Right kidney (tissue), 1 donor: ENCODE measurements at regions not wholly inside any gene's neighbourhood (a gene's known extent, or its start where the extent isn't known, plus 50 kb on each side); places are given as distances from the start of the nearest gene placed in this dataset.

Experiments used
- DNase-seq: peaks from one replicate; pipeline ENCODE4 v3.0.0-alpha.2; 2016

- no peak for DNase-seq
Observed at GRCh38 chr2:120954939-120955338, 219.3 kb downstream of the GLI2 start.

GRCh38 chr2:120955427-120955826 is 219.8 kb downstream of the GLI2 start:
- DNase-seq, result no peak

- DNase-seq, result no peak
Observed at GRCh38 chr2:120956486-120957156, 221.0 kb downstream of the GLI2 start.

- DNase-seq, result no peak
Observed at GRCh38 chr2:120957905-120958304, 222.2 kb downstream of the GLI2 start.

- DNase-seq, result no peak
Observed at GRCh38 chr2:120958623-120959366, 223.1 kb downstream of the GLI2 start.

GRCh38 chr2:120959426-120959825 is 223.8 kb downstream of the GLI2 start:
- DNase-seq, result no peak

DNA sequence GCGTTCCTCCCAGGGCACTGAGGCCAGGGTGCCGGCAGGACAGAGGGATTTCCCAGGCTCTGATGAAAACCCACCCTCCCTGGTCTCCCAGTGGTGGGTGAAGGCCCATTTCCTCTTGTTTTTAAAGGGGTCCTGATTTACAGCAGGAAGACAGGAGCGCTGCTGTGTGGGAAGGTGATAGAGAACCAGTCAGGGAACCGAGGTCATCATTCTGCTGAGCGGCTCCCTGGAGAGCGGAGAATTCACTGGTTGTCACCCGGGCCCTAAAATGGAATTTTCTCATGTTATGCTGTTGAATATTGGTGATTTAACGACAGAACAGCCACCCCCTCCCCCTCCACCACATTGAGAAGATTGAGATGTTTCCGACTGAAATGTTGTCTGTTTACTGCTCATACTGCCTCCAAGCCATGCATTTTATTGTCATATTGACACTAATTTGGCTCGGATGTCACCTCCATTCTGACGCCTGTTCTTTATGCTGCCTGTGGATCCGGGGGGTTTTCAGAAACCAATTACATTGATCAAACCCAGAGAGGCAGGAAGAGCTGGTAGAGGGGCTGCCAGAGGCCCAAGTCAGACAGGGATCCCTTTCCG is 225.2 kb downstream of the GLI2 start:
- DNase-seq, result no peak

- DNase-seq, result no peak
Observed at GRCh38 chr2:120961396-120961795, 225.7 kb downstream of the GLI2 start.

GRCh38 chr2:120963997-120964705 is 228.5 kb downstream of the GLI2 start:
- DNase-seq, result no peak

GRCh38 chr2:120964819-120965218 is 229.2 kb downstream of the GLI2 start:
- DNase-seq, result no peak

DNA sequence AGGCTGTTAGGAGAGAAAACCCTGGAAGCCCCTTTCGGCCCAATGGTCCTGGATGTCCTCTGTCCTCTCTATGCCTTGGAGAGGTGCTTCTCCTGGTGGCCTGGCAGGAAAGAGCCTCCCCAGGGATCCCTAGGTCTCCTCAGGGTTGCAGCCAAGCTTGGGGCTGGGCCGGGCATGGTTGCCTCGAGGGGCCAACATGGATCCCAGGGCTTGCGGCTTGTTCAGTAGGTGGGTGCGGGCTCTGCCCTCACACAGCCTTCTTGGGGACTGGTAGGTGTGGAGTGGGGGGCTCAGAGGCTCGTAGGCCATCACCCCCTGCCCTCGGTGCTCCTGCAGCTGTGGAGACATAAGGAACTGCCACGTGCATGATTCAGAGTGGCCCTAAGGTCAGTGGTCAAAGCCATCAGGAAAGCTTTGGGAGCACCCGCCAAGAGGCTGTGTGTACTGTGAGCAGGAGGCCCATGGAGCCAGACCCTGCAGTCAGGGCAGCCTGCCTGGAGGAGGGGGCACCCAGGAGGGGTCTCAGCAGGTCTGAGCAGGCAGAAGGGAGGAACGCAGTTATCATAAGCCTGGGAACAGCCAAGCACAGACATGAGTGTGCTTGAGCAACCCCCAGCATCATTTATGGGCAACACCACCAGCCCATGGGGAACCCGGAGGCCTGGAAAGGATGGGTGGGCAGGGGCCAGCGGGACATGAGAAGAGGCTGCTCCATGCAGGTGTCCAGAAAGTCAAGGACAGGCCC is 231.0 kb downstream of the GLI2 start:
- no peak for DNase-seq

GRCh38 chr2:120968307-120969015 is 232.8 kb downstream of the GLI2 start:
- no peak for DNase-seq

- no peak for DNase-seq
Observed at GRCh38 chr2:120969613-120970355, 234.1 kb downstream of the GLI2 start.

GRCh38 chr2:120971866-120972265 is 236.2 kb downstream of the GLI2 start:
- no peak for DNase-seq

DNA sequence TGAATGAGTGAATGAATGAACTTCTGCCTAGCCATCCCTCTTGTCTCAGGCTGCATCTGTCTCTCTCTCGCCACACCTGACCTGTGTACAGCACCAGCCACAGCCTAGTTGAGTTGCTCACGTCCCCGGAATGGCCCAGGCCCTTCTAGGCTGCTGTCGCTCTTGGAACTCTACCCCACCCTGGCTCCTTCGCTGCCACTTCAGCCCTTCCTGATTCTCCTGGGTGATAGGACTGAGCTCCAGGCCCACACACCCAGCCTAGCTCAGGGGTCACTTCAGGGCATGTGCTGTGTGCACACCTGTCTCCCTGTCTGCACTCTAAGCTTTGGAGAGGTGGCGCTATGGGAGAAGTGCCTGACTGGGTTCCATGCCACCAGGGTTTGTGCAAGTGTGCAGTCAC is 236.6 kb downstream of the GLI2 start:
- DNase-seq, result no peak

- no peak for DNase-seq
Observed at GRCh38 chr2:120973196-120973595, 237.5 kb downstream of the GLI2 start.

- no peak for DNase-seq
Observed at GRCh38 chr2:120974950-120975349, 239.3 kb downstream of the GLI2 start.

DNA sequence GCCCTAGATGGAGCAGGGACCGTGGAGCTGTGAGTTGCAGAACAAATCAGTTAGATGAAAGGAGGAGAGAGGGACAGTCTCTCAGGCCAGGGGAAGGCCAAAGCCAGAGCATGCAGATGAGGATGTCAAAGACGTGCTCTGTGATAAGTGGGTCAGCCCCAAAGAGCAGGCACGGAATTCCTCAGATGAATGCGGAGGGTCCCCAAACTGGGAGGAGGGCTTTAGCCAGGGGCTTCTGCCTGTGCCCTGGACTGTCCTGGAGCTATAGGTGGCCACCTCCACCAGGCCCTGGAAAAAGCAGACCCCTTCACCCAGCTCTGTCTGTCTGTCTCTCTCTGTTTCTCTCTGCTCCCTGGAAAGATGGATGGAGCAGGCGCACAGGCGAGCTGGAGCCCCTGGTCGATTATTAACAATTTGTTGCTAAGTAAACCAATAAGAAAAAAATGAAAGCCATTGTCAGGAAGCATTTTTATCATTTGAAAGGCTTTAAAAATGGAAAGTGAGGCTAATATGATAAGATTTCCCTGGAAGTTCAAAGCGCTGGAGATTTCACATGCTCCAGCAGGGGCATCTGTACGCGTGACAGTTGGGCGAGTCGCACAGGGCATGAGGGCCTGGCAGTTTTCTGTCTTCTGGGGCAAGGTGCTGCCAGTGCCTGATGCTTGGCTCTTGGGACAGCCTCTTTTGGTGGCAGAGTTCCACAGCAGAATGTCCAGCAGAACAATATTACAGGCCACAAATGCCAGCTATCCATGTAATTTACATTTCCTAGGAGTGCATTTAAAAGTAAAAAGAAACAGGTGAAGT is 241.0 kb downstream of the GLI2 start:
- DNase-seq, result no peak

DNA sequence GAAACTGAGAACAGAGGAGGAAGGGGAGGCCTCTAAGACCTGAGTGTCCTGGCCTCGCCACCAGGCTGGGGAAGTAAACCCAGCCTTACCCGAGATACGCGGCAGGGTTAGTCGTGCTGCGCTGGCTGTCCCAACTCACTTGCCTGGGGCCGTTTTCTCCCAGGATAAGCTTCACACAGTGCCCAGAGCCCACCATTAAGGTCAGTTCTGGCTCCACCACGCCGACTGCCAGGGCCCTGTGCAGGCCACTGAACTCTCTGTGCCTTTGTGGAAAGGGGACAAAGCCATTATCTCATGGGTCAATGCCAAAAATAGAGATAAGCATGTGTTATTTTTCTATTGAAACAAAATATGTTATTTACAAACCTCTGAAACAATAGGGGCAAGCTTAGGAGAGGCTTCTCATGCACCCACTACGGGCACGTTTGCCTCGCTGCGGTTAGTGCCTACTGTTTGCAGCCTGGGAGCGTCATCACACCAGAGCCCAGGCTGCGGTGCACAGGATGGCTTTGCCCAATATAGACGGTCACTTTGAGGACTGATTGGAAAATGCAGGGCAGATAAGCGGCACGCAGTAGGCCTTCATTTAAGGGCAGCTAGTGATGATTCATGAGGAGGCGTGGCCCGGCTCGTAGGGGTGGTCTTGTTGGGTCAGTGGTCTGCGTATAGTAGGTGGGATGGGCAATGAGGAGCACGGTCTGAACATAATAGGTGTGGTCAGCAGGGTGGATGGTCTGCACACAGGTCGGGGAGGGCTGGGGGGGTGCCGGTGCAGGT is 242.1 kb downstream of the GLI2 start:
- no peak for DNase-seq
